Ammon's horn (tissue), 1 donor: ENCODE measurements at regions not wholly inside any gene's neighbourhood (a gene's known extent, or its start where the extent isn't known, plus 50 kb on each side); places are given as distances from the start of the nearest gene placed in this dataset.

Experiments used
- DNase-seq: peaks from one replicate; pipeline ENCODE4 v3.0.0-alpha.2; 2016; ENCODE audit warnings: low spot score

DNA sequence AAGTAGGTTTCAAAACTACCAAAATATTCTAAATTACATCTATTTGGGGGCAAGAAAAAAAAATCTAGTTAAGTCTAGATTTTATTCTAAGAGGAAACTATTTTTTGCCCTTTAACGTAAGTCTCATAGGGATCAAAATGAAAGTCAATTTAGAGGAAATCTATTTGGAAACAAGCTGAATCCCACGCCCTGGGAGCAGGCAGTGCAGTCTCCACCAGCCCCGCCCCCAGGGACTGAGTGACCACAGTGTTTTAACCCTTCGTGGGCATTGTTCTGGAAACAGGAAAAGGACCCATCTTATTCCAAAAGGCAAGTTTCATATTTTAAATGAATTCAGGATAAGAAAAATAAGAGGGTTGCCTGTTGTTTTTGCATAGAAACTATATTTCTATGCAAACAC lies 209.7 kb downstream of the SPRY2 start:
- DNase-seq = peak; percentile 90

DNA sequence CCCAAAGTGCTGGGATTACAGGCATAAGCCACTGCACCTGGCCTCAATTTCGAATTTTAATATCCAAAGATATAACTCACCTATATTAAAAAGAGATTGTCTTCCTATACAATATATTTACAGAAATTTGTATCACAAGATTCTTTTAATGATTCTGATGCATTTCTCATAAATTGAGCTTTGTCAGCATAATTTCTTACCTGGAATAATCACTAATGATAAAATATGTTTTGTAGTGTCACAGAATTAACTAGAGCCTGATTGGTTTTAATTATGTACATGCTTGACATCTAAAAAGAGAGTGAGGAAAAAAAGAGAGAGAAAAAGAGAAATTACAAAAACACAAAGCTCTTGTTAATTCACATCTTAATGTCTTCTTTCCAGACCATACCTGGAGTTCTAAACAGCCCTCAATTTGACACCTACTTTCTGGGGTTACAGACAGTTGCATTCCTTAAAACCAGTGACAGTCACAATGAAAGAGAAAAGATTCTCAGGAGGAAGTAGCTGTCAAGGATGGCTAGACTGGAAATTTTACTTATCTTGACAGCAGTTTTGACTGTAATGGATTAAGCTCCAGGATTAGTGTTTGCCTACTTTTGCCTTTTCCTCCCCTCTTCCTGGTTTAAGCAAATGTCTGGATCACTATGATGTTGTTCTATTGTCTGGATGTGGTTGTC lies 214.4 kb downstream of the SPRY2 start:
- DNase-seq = no peak

GRCh38 chr13:80123945-80124344 lies 217.0 kb downstream of the SPRY2 start:
- no peak for DNase-seq

DNA sequence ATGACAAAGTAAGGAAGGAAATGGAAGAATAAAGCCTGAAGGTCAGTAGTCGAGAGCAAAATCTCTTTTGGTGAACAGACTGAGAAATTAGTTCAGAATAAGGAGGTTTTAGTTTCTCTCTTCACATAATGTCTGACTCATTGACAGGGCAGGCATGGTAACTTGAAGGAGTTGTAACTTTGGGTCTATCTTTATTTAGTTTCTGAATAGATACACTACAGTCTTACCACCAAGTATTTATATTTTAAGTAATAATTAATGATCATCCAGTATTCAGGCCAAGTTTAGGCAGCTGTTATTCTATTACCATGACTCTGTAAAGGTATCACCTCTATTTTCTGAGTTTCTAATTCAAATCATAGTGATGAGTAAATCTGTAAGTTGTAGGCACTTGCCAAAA lies 219.9 kb downstream of the SPRY2 start:
- no peak for DNase-seq

DNA sequence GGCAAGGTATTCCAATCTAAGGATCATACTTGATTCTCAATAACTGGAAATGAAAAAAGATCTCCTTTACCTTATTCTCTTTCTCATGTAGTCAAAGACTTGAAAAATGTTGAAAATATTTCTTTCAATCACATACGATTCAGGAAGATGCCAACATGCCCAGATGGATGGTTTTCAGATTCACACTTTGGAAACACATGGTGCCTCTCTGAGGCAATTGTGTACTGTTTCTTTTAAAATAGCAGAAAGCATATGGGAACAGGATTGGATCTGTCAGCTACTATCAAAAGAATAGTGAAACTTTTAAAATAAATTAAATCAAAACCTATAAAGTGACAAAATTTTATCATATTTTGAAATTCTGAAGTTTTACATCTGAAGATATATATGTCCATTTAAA lies 222.4 kb downstream of the SPRY2 start:
- peak; percentile 54 for DNase-seq

DNA sequence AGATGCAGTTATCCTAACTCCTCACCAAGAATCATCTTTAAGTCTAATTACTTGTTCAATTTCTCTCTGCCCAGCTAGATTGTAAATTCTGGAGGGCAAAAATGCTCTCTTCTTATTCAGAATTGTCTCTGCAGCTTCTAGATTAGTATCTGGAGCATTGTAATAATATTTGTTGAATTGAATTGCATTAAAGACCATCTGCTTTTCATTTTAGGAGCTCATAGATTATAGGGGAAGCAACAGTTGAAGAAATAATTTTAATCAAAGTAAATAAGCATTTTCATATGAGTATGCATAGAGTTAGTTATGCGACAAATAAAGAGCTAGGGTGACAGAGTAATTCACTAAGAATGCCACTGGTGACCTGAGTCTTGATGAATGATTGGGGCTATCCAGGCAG lies 222.8 kb downstream of the SPRY2 start:
- no peak for DNase-seq

GRCh38 chr13:80117515-80117914 lies 223.4 kb downstream of the SPRY2 start:
- DNase-seq = no peak

DNA sequence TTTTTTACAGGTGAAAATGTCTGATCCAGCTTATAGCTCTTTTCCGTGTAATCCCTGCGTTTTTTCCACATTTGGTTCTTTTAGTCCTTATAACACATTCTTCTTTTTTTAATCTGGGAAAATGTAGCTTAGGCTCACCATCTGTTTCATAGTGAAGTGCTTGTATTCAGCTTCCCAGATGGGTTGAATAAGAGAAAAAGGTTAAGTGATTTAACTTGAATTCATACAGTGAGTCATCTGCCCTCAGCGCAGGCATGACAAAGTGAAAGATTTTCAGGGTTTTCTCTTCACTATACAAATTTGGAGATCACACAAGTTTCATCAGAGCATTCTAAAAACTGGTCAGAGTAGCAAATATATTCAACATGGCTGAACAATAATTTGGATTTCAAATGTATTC lies 224.8 kb downstream of the SPRY2 start:
- DNase-seq = peak; percentile 24

- DNase-seq = no peak
These were observed 225.3 kb downstream of the SPRY2 start for GRCh38 chr13:80115616-80116015.

GRCh38 chr13:80113714-80114454 lies 227.0 kb downstream of the SPRY2 start:
- DNase-seq = no peak

DNA sequence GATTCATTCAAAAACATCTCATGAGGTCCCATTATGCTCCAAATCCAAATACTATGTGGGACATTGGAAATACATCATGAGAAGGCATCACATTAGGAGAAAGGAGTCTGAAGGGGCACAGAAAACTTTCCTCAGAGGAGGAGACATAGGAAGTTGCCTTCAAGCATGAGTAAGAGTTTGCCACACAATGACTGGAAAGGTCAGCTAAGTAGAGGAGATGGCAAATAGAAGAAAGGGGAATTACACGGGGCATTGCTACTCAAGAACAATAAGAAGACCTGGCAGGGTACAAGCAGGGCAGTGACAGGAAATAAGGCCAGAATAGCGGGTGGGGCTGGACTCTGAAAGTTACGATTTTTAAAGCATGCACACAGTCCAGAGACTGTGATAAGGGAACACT lies 231.6 kb downstream of the SPRY2 start:
- DNase-seq = no peak

DNA sequence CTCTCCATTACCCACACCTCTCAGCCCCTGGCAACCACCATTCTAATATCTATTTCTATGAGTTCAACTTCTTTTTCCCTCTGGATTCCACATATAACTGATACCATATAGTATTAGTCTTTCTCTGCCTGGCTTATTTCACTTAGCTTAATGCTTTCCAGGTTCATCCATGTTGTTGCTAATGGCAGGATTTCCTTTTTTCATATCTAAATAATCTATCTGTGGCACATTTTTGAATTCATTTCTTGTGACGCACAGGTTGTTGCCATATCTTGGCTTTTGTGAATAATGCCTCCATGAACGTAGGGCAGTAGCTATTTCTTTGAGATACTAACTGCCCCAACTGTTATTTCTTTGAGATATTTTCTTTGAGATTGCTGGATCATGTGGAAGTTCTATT lies 235.6 kb downstream of the SPRY2 start:
- DNase-seq = no peak

- DNase-seq = no peak
These were observed 239.9 kb downstream of the SPRY2 start for GRCh38 chr13:80101040-80101439.

DNA sequence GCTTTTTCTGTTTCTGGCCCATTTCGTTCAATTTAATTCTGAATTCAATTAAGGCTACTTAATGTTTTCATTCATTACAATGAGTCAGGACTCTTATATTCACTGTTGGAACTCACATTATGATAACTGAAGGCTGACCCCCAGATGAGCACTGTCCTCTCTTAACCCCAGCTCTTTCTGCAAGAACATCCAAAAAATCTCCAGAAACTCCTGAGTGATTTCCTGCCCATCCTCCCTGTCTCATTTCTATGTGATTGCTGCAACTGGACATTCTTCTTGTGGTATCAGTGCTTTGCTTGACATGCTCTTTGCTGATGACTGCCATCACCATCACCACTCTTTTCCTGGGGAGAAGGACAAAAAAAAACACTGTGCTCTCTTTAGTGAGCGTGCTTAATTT lies 240.3 kb downstream of the SPRY2 start:
- DNase-seq = no peak

GRCh38 chr13:80097561-80097960 lies 243.4 kb downstream of the SPRY2 start:
- no peak for DNase-seq

DNA sequence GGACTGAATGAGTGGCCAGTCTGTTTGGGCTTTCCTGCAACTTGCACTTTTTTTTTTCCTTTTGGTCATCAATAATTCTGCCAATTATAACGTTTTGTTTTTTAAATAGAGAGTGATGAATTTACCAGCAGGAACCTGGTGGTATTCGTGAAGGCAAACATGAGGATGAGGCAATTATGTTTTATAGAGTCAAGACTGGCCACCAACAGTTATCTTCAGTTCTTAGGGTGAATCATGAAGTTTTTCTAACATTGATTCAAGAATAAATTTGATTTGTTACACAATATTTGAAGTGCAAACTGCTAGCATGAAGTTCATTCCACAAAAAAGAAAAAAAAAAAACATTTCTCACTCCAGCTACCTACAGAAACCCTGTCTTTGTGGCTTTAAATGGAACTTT lies 244.5 kb downstream of the SPRY2 start:
- no peak for DNase-seq

- DNase-seq = no peak
These were observed 246.4 kb downstream of the SPRY2 start for GRCh38 chr13:80094526-80094925.

- DNase-seq = no peak
These were observed 247.0 kb downstream of the SPRY2 start for GRCh38 chr13:80093888-80094287.

DNA sequence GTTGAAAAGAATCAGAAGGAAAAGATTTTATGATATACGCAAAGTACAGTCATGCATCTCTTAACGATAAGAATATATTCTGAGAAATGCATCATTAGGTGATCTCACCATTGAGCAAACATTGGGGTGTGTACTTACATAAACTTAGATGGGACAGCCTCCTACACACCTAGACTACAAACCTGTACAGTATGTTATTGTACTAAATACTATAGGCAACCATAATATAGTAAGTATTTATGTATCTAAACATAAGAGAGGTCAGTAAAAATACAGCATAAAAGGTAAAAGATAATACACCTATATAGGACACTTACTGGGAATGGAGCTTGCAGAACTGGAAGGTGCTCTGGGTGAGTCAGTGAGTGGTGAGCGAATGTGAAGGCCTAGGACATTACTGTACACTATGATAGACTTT lies 254.6 kb downstream of the SPRY2 start:
- no peak for DNase-seq

DNA sequence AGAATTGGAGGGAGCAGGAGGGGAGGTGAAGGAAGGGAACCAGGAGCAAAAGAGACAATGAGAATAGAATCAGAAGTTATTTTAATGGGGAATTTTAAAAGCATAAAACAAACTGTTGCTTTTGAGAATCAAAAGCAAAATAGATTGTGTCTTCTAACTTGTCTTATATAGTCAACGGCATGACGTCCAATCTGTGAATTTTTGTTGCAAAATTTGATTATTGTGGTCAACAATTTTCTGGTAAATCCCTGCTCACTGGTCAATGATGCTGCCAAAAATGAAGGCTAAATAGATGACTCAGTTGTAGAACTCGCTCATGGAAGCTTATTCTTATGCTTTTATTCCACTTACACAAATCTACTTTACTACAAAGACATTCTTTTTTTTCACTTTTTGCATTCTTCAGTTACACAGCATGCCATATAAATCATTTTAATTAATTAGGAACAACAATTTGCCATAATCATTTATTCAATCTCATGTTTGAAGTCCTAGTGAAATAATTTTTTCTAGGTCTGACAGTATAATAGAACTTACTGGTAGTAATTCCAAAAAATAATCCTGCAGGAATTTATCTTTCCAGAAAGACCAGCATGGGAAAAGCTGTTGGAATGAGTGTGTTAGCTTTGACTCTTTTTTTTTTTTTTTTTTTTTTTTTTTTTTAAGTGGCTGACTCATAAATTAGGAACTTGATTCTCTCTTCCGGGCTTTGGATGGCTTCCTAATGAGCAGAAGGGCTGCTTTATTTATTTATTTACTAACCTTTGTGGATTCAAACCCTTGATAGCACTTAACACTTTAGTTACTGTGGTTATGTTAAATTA lies 256.9 kb downstream of the SPRY2 start:
- no peak for DNase-seq

DNA sequence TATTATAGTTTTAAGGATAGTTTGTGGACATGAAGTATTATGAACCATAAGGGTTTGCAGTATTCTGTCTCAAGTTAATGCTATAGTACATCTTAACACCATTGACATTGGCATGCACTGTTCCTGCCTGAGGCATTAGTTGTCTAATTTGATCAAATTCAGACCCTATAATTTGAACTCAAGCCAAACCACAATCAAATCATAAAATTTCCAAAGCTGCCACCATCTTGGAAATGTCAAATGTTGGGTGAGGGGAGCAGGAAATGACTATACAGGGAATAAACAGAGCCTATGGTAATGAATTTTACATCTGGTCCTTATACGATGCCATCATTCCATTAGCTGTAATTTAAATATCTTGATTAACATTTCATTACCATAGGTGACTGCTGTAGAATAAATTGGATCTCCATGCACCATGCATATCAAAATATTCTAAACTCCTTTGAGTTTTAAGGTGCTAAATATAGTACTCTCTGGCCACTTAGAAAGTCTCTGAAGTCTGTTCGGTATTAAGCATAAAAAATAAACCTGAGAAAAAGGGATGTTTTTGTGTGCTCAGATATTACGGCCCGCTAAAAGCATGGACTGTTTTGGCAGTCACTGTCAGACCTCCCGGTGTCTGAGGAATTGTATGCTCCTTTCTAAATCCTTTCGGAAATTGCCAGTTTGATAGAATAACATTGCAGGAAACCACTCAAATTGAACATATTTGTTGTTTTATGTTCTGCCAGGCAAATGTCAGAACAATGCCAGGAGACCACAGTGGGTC lies 257.7 kb downstream of the SPRY2 start:
- peak; percentile 17 for DNase-seq

DNA sequence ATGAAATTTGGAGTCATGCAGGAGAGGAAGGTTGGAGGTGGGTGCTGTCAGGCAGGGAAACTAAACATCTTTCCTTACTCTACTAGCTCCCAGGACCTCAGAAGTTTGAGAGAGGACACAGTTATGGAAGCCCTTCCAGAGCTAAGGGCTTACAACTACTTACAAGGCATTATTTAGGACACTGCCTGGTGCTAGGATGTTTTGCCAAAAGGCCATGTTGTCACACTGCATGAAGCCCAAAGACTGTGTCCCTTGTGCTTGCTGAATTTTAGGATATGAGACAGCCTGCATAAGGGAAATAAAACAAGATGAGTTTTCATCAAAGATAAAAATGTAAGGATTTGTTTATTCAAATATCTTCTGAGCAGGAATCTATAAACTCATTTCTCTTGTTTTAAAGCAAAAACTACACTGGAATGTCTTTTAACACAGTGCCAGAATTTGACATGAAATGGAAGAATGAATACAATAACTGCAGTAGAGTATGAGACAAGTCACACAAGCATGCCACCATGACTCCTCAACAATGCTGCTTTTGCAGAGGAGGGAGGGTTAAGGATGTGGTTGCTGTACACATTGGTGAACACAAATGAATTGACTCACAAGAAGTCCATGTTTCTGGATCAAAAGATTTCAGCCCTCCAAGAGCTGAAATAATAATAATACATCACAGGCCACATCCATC lies 258.4 kb downstream of the SPRY2 start:
- DNase-seq = no peak
